Neutrophil (primary cell): ENCODE measurements at regions not wholly inside any gene's neighbourhood (a gene's known extent, or its start where the extent isn't known, plus 50 kb on each side); places are given as distances from the start of the nearest gene placed in this dataset.

ENCODE experiments used
- H3K27ac ChIP-seq: fragments of 200-600 bp; sonication (generic); 2 replicates; pipeline ENCODE4 v1.5.1; 2016; ENCODE audit warnings: mild to moderate bottlenecking, moderate library complexity
- H3K27me3 ChIP-seq: fragments of 200-600 bp; sonication (generic); 2 replicates; pipeline ENCODE4 v1.6.0; 2016; ENCODE audit warnings: mild to moderate bottlenecking
- H3K36me3 ChIP-seq: fragments of 200-600 bp; sonication (generic); 2 replicates; pipeline ENCODE4 v1.5.1; 2017
- H3K4me1 ChIP-seq, 2 experiments: fragments of 200-600 bp in 1 of 2; sonication (generic) in 1 of 2; 1 replicate in 1 of 2; 2 replicates in 1 of 2; pipeline versions ENCODE4 v1.5.1 to v1.6.1; 2013 to 2016; ENCODE audit warnings: low read depth in 1 of 2, low read length in 1 of 2, mild to moderate bottlenecking in 1 of 2, moderate library complexity in 1 of 2; ENCODE audit not compliant: control insufficient read depth in 1 of 2, insufficient read depth in 1 of 2
- H3K4me3 ChIP-seq, 2 experiments: fragments of 200-600 bp in 1 of 2; sonication (generic) in 1 of 2; 1 replicate in 1 of 2; 2 replicates in 1 of 2; pipeline ENCODE4 v1.5.1; 2013 to 2016; ENCODE audit warnings: low read depth in 1 of 2, low read length in 1 of 2, mild to moderate bottlenecking in 1 of 2, moderate library complexity in 1 of 2
- H3K9me3 ChIP-seq: fragments of 200-600 bp; sonication (generic); 2 replicates; pipeline ENCODE4 v1.5.1; 2016
- TF ChIP-seq, protein P1 (sequence below): fragments of 200-600 bp; sonication (generic); IDR thresholded peaks from 2 replicates; pipeline ENCODE4 v1.5.1; 2016; ENCODE audit warnings: antibody characterized with exemption

DNA sequence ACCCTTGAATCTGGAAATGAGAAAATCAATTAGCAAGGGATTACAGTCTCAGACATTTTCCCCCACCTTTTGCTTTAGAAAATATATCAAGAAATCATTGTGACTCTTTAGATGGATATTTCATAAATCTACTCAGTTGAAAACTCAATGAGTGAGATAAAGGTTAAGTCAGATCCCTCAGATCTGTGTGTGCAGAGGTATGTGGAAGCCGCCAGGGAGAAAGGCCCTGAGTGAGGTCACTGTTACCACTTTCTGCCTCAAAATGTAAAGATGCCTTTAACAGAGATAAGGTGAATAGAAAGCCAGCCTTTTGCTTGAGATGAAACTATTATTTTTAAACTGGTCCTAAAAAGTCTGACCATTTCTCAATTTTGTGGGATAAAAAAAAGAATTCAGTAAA, 225.6 kb upstream of the HES1 start:
- peaks cover 0 to 13% of the 10 kb centered on the region in 2 experiments for H3K4me1 ChIP-seq
- H3K27ac ChIP-seq = no peak overlapping the region
- no peaks in the 10 kb centered on the region for H3K36me3 ChIP-seq
- no peaks in the 10 kb centered on the region for H3K27me3 ChIP-seq
- no peaks in the 10 kb centered on the region for H3K9me3 ChIP-seq
- TF ChIP-seq, protein P1, sequence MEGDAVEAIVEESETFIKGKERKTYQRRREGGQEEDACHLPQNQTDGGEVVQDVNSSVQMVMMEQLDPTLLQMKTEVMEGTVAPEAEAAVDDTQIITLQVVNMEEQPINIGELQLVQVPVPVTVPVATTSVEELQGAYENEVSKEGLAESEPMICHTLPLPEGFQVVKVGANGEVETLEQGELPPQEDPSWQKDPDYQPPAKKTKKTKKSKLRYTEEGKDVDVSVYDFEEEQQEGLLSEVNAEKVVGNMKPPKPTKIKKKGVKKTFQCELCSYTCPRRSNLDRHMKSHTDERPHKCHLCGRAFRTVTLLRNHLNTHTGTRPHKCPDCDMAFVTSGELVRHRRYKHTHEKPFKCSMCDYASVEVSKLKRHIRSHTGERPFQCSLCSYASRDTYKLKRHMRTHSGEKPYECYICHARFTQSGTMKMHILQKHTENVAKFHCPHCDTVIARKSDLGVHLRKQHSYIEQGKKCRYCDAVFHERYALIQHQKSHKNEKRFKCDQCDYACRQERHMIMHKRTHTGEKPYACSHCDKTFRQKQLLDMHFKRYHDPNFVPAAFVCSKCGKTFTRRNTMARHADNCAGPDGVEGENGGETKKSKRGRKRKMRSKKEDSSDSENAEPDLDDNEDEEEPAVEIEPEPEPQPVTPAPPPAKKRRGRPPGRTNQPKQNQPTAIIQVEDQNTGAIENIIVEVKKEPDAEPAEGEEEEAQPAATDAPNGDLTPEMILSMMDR = no peak
- H3K4me3 ChIP-seq = no peak overlapping the region

DNA sequence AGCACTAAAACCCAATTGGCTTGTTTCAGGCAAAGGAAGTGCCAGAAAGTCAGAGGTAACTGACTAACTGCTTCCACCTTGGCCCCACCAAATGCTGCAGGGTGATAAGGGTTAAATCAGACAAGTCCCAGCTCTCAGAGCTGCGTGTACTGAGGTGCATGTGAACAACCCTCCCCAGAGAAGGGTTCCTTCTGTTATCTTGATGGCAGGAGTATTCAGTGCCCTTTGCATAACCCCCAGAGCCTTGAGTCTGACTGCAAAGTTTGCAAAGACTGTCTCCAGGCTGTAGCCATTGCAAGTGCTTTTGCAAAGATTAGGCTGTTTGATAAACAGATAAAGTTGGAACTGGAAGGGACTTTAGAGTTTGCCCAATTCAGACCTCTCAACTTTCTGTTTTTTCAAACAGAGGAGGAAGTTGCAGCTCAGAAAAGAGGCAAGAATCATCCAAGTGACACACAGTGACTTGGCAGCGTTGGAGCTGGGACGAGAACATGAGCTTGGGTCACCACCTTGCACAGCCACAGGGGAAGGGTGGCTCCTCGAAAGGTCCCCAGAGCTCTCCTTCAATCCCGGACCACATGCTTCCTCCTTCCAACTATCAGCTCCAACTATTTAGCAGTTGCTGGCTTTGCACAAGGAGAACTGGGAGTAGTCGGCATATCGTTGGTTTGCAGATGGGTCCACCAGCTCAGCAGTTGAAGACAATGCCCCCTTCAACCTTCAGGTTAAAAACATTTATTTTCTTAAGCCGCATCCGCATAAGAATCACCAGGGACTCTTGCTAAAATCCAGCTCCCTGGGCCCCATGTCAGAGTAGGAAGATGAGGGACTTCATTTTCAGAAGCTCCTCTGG, 224.8 kb upstream of the HES1 start:
- TF ChIP-seq, protein P1 = no peak
- H3K27me3 ChIP-seq = no peaks in the 10 kb centered on the region
- H3K9me3 ChIP-seq = no peaks in the 10 kb centered on the region
- H3K4me3 ChIP-seq = no peak overlapping the region
- H3K27ac ChIP-seq = peak overlapping the region; percentile 12
- H3K36me3 ChIP-seq = no peaks in the 10 kb centered on the region
- peaks cover 0 to 13% of the 10 kb centered on the region in 2 experiments for H3K4me1 ChIP-seq

DNA sequence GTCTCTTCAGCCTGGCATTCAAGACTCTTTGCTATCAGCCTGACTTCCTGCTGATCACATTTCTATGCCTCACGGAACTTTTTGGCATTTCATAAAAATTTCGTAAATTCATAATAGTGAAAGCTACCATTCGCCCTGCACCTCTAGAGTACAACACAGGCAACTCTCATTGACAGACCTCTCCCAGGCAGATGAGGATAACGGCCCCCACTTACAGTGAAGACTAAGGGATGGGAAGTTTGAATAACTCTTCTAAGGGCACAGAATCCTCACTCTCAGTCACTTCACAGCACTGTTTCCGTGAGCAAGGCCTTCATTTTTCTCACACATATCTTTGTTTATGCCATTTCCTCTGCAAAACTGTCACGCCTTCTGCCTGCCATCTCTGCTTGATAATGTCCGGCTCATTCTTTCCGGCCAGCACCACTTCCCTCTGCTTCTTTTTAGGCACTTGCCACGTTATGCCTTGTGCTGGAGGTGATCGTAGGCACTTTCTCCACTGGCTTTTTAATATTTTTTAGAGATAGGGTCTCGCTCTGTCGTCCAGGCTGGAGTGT, 224.1 kb upstream of the HES1 start:
- no peaks in the 10 kb centered on the region for H3K27me3 ChIP-seq
- no peaks in the 10 kb centered on the region for H3K9me3 ChIP-seq
- no peaks in the 10 kb centered on the region for H3K36me3 ChIP-seq
- no peak overlapping the region for H3K4me3 ChIP-seq
- peaks cover 0 to 13% of the 10 kb centered on the region in 2 experiments for H3K4me1 ChIP-seq
- H3K27ac ChIP-seq = peak overlapping the region; percentile 12
- TF ChIP-seq, protein P1 = no peak

DNA sequence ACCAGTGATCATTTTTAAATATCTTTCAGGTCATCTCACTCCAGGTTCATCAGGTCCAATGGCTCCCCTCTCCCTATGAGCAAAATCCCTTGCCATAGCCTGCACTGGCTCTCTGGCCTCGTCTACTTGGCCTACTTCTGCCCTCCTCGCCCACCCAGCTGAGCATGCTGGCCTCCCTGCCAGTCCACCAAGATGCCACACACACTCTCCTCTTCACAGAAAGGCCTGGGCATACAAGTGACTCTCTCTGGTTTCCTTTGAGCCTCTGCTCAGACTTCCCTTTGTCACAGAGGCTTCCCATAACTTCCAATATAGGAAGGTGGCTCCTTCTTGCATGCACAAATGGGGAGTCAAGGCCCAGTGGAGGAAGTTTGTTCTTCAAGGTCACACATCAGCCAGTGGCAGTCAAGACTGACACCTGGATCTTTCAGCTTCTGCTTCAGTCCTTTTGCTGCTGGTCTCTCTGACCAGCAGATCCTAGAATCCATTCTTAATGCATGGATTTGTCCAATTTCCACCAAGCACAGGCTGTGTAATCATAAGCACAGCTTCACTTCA, 223.2 kb upstream of the HES1 start:
- TF ChIP-seq, protein P1 = no peak
- peaks cover 0 to 13% of the 10 kb centered on the region in 2 experiments for H3K4me1 ChIP-seq
- H3K9me3 ChIP-seq = no peaks in the 10 kb centered on the region
- H3K27ac ChIP-seq = no peak overlapping the region
- H3K4me3 ChIP-seq = no peak overlapping the region
- H3K36me3 ChIP-seq = no peaks in the 10 kb centered on the region
- H3K27me3 ChIP-seq = no peaks in the 10 kb centered on the region

DNA sequence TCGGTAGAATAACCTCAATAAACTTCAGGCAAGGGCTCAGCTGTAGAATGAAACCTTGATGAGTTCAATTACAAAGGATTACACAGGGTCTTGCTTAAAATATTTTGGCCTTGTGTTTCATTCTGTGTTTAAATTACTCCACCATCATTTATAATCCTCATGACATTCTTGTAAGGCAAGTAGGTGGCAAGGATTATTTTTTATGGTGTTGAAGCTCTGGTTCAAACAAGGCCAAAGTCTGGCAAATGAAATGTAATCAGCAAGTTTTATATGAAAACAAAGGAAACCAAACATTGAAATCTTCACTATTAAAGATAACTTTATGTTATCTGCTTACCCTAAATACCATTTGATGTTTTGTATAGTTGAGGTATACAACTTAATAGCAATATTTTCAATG, 221.3 kb upstream of the HES1 start:
- Histone ChIP-seq H3K4me1 (peaks cover 0 to 13% of the 10 kb centered on the region in 2 experiments), H3K9me3 (no peaks in the 10 kb centered on the region), H3K27ac (no peak overlapping the region), H3K4me3 (no peak overlapping the region), H3K36me3 (no peaks in the 10 kb centered on the region), H3K27me3 (no peaks in the 10 kb centered on the region)
- TF ChIP-seq, protein P1 = no peak
